Tibial nerve (tissue), 4 donors: ENCODE measurements at regions not wholly inside any gene's neighbourhood (a gene's known extent, or its start where the extent isn't known, plus 50 kb on each side); places are given as distances from the start of the nearest gene placed in this dataset.

Experiments
- EP300 ChIP-seq, 2 donors: sonication (generic); formaldehyde crosslinking; IDR thresholded peaks; one replicate each; pipeline ENCODE4 v1.6.1; 2017; ENCODE audit warnings: antibody characterized with exemption in 2 of 2, mild to moderate bottlenecking in 1 of 2
- TF ChIP-seq, protein P1 (sequence below), 5 experiments: fragments of 200-600 bp in 3 of 5; fragments of 450-650 bp in 2 of 5; sonication (generic) in 3 of 5; IDR thresholded peaks; one replicate each; pipeline ENCODE4 v1.5.1; 2016 to 2019; ENCODE audit warnings: antibody characterized with exemption in 5 of 5, mild to moderate bottlenecking in 3 of 5, moderate library complexity in 2 of 5

GRCh38 chr1:219330001-219330400 lies 156.3 kb downstream of the LYPLAL1 start:
- TF ChIP-seq, protein P1, sequence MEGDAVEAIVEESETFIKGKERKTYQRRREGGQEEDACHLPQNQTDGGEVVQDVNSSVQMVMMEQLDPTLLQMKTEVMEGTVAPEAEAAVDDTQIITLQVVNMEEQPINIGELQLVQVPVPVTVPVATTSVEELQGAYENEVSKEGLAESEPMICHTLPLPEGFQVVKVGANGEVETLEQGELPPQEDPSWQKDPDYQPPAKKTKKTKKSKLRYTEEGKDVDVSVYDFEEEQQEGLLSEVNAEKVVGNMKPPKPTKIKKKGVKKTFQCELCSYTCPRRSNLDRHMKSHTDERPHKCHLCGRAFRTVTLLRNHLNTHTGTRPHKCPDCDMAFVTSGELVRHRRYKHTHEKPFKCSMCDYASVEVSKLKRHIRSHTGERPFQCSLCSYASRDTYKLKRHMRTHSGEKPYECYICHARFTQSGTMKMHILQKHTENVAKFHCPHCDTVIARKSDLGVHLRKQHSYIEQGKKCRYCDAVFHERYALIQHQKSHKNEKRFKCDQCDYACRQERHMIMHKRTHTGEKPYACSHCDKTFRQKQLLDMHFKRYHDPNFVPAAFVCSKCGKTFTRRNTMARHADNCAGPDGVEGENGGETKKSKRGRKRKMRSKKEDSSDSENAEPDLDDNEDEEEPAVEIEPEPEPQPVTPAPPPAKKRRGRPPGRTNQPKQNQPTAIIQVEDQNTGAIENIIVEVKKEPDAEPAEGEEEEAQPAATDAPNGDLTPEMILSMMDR (IDR thresholded peaks at IDR 0.05) = no peak
- no peak for TF ChIP-seq EP300 (IDR thresholded peaks at IDR 0.05)
